Dendritic cell treated with granulocyte-macrophage colony-stimulating factor and Interleukin-4, amounts not matched to agents 40 ng/mL and 50 ng/mL, for 4 days (primary cell): ENCODE measurements at regions not wholly inside any gene's neighbourhood (a gene's known extent, or its start where the extent isn't known, plus 50 kb on each side); places are given as distances from the start of the nearest gene placed in this dataset.

ENCODE experiments used
- H3K27ac Mint-ChIP-seq: one replicate; pipeline ENCODE4 v1.8.0; 2022; ENCODE audit warnings: mild to moderate bottlenecking, mixed read lengths
- H3K27me3 Mint-ChIP-seq: one replicate; pipeline ENCODE4 v1.8.0; 2022; ENCODE audit warnings: mild to moderate bottlenecking, mixed read lengths
- H3K36me3 Mint-ChIP-seq: one replicate; pipeline ENCODE4 v1.8.0; 2022; ENCODE audit warnings: low read depth, mixed read lengths
- H3K4me1 Mint-ChIP-seq: one replicate; pipeline ENCODE4 v1.8.0; 2022; ENCODE audit warnings: low read depth, mixed read lengths
- H3K4me3 Mint-ChIP-seq: one replicate; pipeline ENCODE4 v1.8.0; 2022; ENCODE audit warnings: mild to moderate bottlenecking, moderate library complexity, mixed read lengths
- H3K9me3 Mint-ChIP-seq: one replicate; pipeline ENCODE4 v1.8.0; 2022; ENCODE audit warnings: mixed read lengths
- intact Hi-C: fragments of 100-400 bp; cut with micrococcal nuclease; formaldehyde crosslinking; loops from one replicate; pipeline ENCODE4 v1.15.0; 2022

- Mint-ChIP-seq H3K4me3 (no peak overlapping the region), H3K36me3 (no peaks in the 10 kb centered on the region), H3K27ac (no peak overlapping the region), H3K4me1 (no peaks in the 10 kb centered on the region), H3K9me3 (peaks cover 15% of the 10 kb centered on the region), H3K27me3 (peaks cover 25% of the 10 kb centered on the region)
- intact Hi-C loops: no loop called here
Observed at GRCh38 chr11:11090495-11090894, 232.6 kb upstream of the ZBED5 start.

DNA sequence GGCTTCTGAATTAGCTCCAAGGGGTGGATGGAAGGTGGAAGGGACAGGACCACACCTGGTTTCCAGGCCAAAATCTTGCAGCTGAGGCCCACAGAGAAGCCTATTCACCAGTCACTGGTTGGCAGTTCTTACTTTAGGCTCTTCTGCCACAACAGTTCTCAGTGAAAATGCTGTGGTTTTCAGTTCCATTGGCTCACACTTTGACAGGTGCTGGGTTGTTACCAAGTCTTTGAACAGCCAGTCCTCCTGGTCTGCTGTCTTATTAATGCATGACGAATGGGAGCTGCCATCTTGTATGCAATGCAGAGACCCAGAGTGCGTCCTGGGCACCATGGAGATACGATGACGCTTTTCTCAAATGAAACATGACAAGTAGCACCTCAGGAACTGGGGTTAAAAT, 232.0 kb upstream of the ZBED5 start:
- Mint-ChIP-seq H3K4me1 (no peaks in the 10 kb centered on the region), H3K27me3 (peaks cover 21% of the 10 kb centered on the region), H3K4me3 (no peak overlapping the region), H3K36me3 (no peaks in the 10 kb centered on the region), H3K9me3 (peaks cover 15% of the 10 kb centered on the region), H3K27ac (no peak overlapping the region)
- intact Hi-C loops: no loop called here

DNA sequence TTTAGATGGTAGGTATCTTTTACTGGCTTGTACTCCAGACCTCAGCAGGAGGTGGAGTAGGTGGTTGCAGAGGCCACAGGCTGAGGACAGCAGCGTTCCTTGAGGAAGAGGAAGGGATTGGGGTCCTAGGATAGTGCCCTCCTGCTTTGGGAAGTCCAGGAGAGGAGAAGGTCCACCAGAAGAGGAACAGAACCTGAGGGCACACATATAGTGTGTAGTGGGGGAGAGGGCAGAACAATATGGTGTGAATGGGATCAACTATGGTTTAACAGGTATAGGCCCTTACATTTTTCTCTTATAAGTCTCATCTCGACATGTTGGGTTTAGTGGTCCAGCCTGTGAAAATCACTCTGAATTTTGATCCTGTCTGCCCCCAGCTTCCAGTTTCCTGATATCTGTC, 229.1 kb upstream of the ZBED5 start:
- Mint-ChIP-seq H3K9me3 (peaks cover 13% of the 10 kb centered on the region), H3K4me3 (no peak overlapping the region), H3K27ac (no peak overlapping the region), H3K4me1 (no peaks in the 10 kb centered on the region), H3K27me3 (peaks cover 33% of the 10 kb centered on the region), H3K36me3 (no peaks in the 10 kb centered on the region)
- intact Hi-C loops: no loop called here

- Mint-ChIP-seq H3K9me3 (no peaks in the 10 kb centered on the region), H3K4me3 (no peak overlapping the region), H3K36me3 (no peaks in the 10 kb centered on the region), H3K4me1 (peaks cover under 1% of the 10 kb centered on the region), H3K27ac (no peak overlapping the region), H3K27me3 (peaks cover 46% of the 10 kb centered on the region)
- intact Hi-C loops: no loop called here
Observed at GRCh38 chr11:11085580-11085979, 227.7 kb upstream of the ZBED5 start.

DNA sequence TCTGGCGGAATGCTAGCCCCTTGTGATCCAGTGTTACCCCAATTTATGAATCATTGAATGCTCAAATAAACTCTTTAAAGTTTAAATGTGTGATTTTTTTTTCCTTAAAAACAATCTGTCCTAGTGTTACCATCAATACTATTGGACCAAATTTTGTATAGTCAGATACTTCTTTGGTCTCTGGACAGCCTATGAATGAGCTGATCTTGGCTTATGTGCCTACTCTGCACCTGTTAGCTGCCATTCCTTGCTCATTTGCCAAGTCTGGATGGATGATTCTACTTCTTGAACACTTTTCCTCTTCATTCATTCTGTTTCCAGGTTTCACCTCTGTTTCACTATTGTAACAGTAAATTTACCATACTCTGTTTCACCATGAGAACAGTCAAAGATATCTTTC, 226.5 kb upstream of the ZBED5 start:
- no peaks in the 10 kb centered on the region for H3K36me3 Mint-ChIP-seq
- no peak overlapping the region for H3K27ac Mint-ChIP-seq
- H3K9me3 Mint-ChIP-seq: no peaks in the 10 kb centered on the region
- no peak overlapping the region for H3K4me3 Mint-ChIP-seq
- peaks cover 53% of the 10 kb centered on the region for H3K27me3 Mint-ChIP-seq
- intact Hi-C loops: no loop called here
- peaks cover 7% of the 10 kb centered on the region for H3K4me1 Mint-ChIP-seq

DNA sequence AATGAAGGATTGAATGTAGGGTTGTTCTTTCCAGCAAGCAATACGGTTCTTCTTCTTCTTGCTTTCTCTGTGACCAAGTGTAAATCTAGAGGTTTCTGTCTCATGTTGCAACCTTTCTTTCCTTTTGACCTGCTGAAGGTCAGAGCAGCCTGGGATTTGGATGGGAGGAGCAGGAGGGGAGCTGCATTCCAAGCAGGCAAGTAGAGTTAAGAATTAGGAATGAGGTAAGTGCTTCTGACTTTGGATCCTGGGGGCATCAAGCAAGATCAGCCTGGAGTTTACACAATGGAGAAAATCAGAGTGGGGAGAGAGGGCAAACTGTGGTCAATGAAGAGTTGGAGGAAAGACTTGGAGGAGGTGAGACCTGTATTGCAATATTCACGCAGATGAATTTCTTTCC, 225.6 kb upstream of the ZBED5 start:
- intact Hi-C loops: no loop called here
- H3K4me3 Mint-ChIP-seq: no peak overlapping the region
- no peaks in the 10 kb centered on the region for H3K9me3 Mint-ChIP-seq
- H3K27ac Mint-ChIP-seq: no peak overlapping the region
- peaks cover 58% of the 10 kb centered on the region for H3K27me3 Mint-ChIP-seq
- H3K4me1 Mint-ChIP-seq: peaks cover 7% of the 10 kb centered on the region
- no peaks in the 10 kb centered on the region for H3K36me3 Mint-ChIP-seq

GRCh38 chr11:11082646-11083045, 224.8 kb upstream of the ZBED5 start:
- Mint-ChIP-seq H3K4me3 (no peak overlapping the region), H3K9me3 (no peaks in the 10 kb centered on the region), H3K27ac (no peak overlapping the region), H3K4me1 (peaks cover 7% of the 10 kb centered on the region), H3K36me3 (no peaks in the 10 kb centered on the region), H3K27me3 (peaks cover 57% of the 10 kb centered on the region)
- intact Hi-C loops: no loop called here

DNA sequence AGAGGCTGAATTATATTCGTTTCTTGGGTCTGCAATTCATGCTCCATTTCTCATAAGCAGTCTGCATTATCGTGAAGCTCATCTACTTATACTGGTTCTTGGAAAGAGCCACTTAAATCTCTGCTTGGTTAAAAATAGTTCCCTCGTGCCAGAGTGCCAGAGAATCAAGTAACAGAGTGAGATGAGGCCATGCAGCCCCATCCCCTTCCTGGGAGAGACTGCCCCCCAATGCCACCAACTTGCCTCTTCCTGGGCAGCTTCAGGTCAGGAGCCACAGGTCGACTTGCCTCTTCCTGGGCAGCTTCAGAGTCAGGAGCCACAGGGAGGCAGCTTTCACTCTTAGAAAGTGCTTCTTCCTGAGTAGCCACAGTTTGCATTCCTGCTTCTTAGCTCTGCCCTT, 223.9 kb upstream of the ZBED5 start:
- intact Hi-C loops: no loop called here
- Mint-ChIP-seq H3K4me1 (peaks cover 7% of the 10 kb centered on the region), H3K36me3 (no peaks in the 10 kb centered on the region), H3K27me3 (peaks cover 63% of the 10 kb centered on the region), H3K4me3 (no peak overlapping the region), H3K27ac (no peak overlapping the region), H3K9me3 (no peaks in the 10 kb centered on the region)

- no peak overlapping the region for H3K27ac Mint-ChIP-seq
- H3K4me3 Mint-ChIP-seq: no peak overlapping the region
- H3K9me3 Mint-ChIP-seq: no peaks in the 10 kb centered on the region
- peaks cover 7% of the 10 kb centered on the region for H3K4me1 Mint-ChIP-seq
- intact Hi-C loops: no loop called here
- no peaks in the 10 kb centered on the region for H3K36me3 Mint-ChIP-seq
- H3K27me3 Mint-ChIP-seq: peaks cover 65% of the 10 kb centered on the region
Observed at GRCh38 chr11:11081288-11081687, 223.4 kb upstream of the ZBED5 start.

DNA sequence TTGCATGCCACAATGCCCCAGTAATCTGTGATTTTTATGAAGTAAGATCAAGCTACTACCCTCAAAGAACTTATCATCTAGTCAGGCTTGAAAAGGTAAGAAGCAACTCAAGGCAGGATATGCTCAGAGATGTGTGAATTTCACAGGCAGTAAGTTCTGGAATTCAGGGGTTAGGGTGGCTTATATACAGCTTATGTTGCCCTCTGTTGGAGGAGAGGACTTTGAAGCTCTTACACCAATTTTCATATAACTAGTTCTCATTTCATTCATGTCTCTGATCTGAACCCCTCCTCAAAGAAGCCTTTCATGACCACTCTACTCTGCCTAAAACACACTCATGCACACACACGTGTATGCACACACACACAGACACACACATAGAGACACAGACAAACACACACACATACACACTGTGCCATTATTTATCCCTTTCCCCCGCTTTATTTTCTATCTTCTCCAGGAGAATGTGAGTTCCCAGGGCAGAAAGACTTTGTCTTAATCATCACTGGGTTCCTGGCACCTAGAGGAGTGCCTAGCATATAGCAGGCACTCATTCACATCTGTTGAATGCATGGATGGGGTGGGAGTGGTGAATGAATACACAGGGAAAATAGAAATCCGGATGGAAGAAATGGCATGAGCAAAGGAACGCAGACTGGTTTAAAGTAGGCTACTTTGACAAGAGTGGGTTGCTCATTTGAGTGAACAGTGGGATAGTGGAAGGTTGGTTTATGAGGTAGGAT, 220.7 kb upstream of the ZBED5 start:
- no peak overlapping the region for H3K4me3 Mint-ChIP-seq
- intact Hi-C loops: no loop called here
- peaks cover 68% of the 10 kb centered on the region for H3K27me3 Mint-ChIP-seq
- no peak overlapping the region for H3K27ac Mint-ChIP-seq
- H3K9me3 Mint-ChIP-seq: no peaks in the 10 kb centered on the region
- no peaks in the 10 kb centered on the region for H3K36me3 Mint-ChIP-seq
- H3K4me1 Mint-ChIP-seq: peaks cover 7% of the 10 kb centered on the region

DNA sequence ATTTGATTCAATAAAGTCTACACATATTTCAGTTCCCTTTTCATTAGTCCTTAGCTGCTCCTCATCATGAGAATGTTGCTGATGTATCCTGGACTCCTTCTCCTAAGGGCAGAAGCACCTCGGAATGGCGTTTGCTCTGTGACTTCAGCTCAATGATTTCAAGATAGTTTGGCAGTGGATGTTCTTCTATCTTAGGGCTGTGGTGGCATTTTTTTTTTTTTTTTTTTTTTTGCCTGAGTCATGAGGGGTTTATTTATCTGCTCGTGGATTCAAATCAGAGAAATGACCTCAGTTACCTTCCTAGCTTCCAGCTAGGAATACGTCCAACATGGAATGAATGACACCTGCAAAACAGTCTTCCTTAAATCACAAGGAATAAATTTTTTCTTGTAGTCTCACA, 220.0 kb upstream of the ZBED5 start:
- Mint-ChIP-seq H3K4me1 (peaks cover 7% of the 10 kb centered on the region), H3K9me3 (no peaks in the 10 kb centered on the region), H3K4me3 (no peak overlapping the region), H3K36me3 (no peaks in the 10 kb centered on the region), H3K27ac (no peak overlapping the region), H3K27me3 (peaks cover 68% of the 10 kb centered on the region)
- intact Hi-C loops: no loop called here

GRCh38 chr11:11076879-11077278, 219.0 kb upstream of the ZBED5 start:
- intact Hi-C loops: no loop called here
- peaks cover 7% of the 10 kb centered on the region for H3K4me1 Mint-ChIP-seq
- H3K27ac Mint-ChIP-seq: no peak overlapping the region
- no peaks in the 10 kb centered on the region for H3K9me3 Mint-ChIP-seq
- no peak overlapping the region for H3K4me3 Mint-ChIP-seq
- no peaks in the 10 kb centered on the region for H3K36me3 Mint-ChIP-seq
- H3K27me3 Mint-ChIP-seq: peaks cover 62% of the 10 kb centered on the region

DNA sequence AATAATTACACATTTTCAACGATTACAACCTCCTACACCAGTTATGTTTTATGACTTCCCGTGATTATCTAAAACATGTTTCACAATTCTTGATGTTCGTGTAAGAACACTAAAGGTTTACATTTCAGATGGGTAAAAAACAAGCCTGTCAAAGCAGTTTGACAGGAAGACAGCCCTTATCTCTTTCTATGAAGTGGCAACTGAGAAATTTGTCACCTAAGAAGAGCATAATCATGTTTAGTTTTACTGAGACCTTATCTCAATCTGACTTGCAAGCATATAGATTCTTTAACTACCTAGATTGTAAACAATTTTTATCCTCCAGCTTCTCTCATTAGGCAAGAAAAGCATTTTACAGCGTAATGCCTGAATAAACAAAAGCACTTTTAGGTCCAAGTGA, 218.4 kb upstream of the ZBED5 start:
- peaks cover 62% of the 10 kb centered on the region for H3K27me3 Mint-ChIP-seq
- intact Hi-C loops: no loop called here
- H3K27ac Mint-ChIP-seq: no peak overlapping the region
- no peak overlapping the region for H3K4me3 Mint-ChIP-seq
- no peaks in the 10 kb centered on the region for H3K36me3 Mint-ChIP-seq
- H3K4me1 Mint-ChIP-seq: peaks cover 7% of the 10 kb centered on the region
- no peaks in the 10 kb centered on the region for H3K9me3 Mint-ChIP-seq

DNA sequence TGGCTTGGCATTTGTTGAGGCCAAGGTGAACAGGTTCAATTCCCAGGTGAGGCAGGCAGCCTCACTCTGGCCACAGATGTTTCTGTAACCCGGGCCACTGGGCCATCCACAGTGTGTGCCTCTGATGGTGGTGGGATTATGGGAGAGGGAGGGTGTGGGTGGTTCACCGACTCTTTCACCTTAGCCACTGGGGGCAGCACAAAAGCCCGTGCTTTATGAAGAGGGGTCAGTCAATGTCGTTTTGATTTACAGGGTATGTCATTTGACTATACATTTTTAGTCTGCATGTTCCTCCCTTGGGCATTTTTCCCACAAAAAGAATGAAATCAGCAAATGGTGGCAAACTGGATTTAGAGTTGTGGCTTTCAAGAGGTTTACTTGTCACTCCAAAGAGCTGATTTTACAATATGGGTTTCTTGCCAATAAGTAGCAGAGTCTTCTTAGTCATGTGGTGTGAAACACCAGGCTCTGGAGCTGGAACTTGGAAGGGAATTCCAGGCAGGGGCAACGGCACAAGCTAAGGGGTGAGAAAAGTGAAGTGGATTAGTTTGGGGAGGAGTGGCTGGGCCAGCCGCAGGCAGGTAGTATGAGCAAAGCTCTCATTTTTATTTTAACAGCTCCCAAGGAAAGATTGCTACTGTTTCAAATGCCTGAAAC, 217.8 kb upstream of the ZBED5 start:
- no peaks in the 10 kb centered on the region for H3K36me3 Mint-ChIP-seq
- no peaks in the 10 kb centered on the region for H3K9me3 Mint-ChIP-seq
- peaks cover 7% of the 10 kb centered on the region for H3K4me1 Mint-ChIP-seq
- H3K4me3 Mint-ChIP-seq: no peak overlapping the region
- H3K27me3 Mint-ChIP-seq: peaks cover 60% of the 10 kb centered on the region
- intact Hi-C loops: no loop called here
- H3K27ac Mint-ChIP-seq: no peak overlapping the region
